ENCODE measurements at regions not wholly inside any gene's neighbourhood (a gene's known extent, or its start where the extent isn't known, plus 50 kb on each side); places are given as distances from the start of the nearest gene placed in this dataset.

DNA sequence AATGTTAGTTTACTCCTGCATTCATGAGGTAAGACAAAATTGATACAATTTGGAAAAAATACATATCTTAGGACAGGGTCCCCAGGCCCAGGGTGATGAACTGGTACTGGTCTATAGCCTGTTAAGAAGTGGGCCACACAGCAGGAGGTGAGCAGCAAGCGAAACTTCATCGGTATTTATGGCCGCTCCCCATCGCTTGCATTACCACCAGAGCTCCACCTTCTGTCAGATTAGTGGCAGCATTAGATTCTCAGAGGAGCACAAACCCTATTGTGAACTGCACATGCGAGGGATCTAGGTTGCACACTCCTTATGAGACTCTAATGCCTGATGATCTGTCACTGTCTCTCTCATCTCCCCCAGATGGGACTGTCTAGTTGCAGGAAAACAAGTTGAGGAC lies 880.6 kb downstream of the MCTP2 start:
- Mint-ChIP-seq H3K4me1 (no peaks in the 10 kb centered on the region), H3K27ac (no peak overlapping the region), H3K4me3 (no peak overlapping the region), H3K9me3 (peaks cover 5% of the 10 kb centered on the region; the same call in 1 of the 3 replicates), H3K36me3 (ENCODE audit: low read depth) (peaks cover 3% of the 10 kb centered on the region; the same call in 1 of the 3 replicates), H3K27me3 (ENCODE audit: insufficient read depth, low read depth, poor library complexity) (no peaks in the 10 kb centered on the region)
- no peaks in the 10 kb centered on the region for H3F3A ChIP-seq (replicated peaks; ENCODE audit: low read depth)
- H2AFZ ChIP-seq: no peak overlapping the region
- 0 out of 2 replicates have a peak, but pooled peaks cover 5% of the 10 kb centered on the region for H3K9me2 ChIP-seq (ENCODE audit: insufficient read depth)
- H4K20me1 ChIP-seq (replicated peaks; ENCODE audit: insufficient read depth): no peaks in the 10 kb centered on the region
- H3K36me3 ChIP-seq (ENCODE audit: insufficient read depth): no peaks in the 10 kb centered on the region
- no peak for ATAC-seq
- no peaks in the 10 kb centered on the region for H3K27me3 ChIP-seq (ENCODE audit: insufficient read depth)
- no peaks in the 10 kb centered on the region for H3K4me1 ChIP-seq (ENCODE audit: insufficient read depth)
- no peak overlapping the region for H3K4me3 ChIP-seq
- DNase-seq (ENCODE audit: low spot score): no peak
- no peak overlapping the region for H3K4me2 ChIP-seq
- no peak overlapping the region for H3K27ac ChIP-seq (ENCODE audit: low read depth)
- TF ChIP-seq, protein P1, sequence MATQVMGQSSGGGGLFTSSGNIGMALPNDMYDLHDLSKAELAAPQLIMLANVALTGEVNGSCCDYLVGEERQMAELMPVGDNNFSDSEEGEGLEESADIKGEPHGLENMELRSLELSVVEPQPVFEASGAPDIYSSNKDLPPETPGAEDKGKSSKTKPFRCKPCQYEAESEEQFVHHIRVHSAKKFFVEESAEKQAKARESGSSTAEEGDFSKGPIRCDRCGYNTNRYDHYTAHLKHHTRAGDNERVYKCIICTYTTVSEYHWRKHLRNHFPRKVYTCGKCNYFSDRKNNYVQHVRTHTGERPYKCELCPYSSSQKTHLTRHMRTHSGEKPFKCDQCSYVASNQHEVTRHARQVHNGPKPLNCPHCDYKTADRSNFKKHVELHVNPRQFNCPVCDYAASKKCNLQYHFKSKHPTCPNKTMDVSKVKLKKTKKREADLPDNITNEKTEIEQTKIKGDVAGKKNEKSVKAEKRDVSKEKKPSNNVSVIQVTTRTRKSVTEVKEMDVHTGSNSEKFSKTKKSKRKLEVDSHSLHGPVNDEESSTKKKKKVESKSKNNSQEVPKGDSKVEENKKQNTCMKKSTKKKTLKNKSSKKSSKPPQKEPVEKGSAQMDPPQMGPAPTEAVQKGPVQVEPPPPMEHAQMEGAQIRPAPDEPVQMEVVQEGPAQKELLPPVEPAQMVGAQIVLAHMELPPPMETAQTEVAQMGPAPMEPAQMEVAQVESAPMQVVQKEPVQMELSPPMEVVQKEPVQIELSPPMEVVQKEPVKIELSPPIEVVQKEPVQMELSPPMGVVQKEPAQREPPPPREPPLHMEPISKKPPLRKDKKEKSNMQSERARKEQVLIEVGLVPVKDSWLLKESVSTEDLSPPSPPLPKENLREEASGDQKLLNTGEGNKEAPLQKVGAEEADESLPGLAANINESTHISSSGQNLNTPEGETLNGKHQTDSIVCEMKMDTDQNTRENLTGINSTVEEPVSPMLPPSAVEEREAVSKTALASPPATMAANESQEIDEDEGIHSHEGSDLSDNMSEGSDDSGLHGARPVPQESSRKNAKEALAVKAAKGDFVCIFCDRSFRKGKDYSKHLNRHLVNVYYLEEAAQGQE (IDR thresholded peaks at IDR 0.05; ENCODE audit: unreplicated experiment): no peak
- TF ChIP-seq EZH2 (IDR thresholded peaks at IDR 0.05; ENCODE audit: low read depth, unreplicated experiment): no peak
- no peak for TF ChIP-seq ETS1 (IDR thresholded peaks at IDR 0.05)
- TF ChIP-seq ZNF114 (CRISPR knock-in tag; IDR thresholded peaks at IDR 0.05): no peak
- no peaks in the 10 kb centered on the region for H3K79me2 ChIP-seq (replicated peaks; ENCODE audit: insufficient read depth)

DNA sequence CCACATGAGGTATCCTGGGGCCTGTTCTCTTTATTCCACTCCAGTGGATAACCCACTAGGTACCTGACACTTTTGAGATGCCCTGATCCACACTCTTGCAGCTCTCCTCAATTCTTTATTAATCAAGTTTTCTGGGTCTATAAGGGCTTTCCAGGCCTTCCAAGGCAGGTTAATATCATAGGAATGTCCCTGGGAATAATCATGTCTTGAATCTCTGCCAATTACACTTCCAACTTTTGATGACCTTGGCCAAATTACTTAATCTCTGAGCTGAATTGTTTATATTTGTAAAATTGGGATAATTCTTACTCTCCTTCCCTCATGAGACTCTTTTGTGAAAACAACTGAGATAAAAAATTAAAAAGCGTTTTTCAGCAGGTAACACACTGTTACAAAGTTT lies 881.7 kb downstream of the MCTP2 start:
- Histone ChIP-seq H3K27me3 (ENCODE audit: insufficient read depth) (no peaks in the 10 kb centered on the region), H3K79me2 (replicated peaks; ENCODE audit: insufficient read depth) (no peaks in the 10 kb centered on the region), H3K9me2 (ENCODE audit: insufficient read depth) (0 out of 2 replicates have a peak, but pooled peaks cover 5% of the 10 kb centered on the region), H3K4me2 (no peak overlapping the region), H3K27ac (ENCODE audit: low read depth) (no peak overlapping the region), H2AFZ (no peak overlapping the region), H3K4me1 (ENCODE audit: insufficient read depth) (no peaks in the 10 kb centered on the region), H3K4me3 (no peak overlapping the region), H3F3A (replicated peaks; ENCODE audit: low read depth) (no peaks in the 10 kb centered on the region), H3K36me3 (ENCODE audit: insufficient read depth) (no peaks in the 10 kb centered on the region), H4K20me1 (replicated peaks; ENCODE audit: insufficient read depth) (no peaks in the 10 kb centered on the region)
- Mint-ChIP-seq H3K27ac (no peak overlapping the region), H3K27me3 (ENCODE audit: insufficient read depth, low read depth, poor library complexity) (peaks cover 1% of the 10 kb centered on the region), H3K9me3 (peaks cover 5% of the 10 kb centered on the region; the same call in 1 of the 3 replicates), H3K4me3 (no peak overlapping the region), H3K36me3 (ENCODE audit: low read depth) (peaks cover 3% of the 10 kb centered on the region; the same call in 1 of the 3 replicates), H3K4me1 (no peaks in the 10 kb centered on the region)
- no peak for DNase-seq (ENCODE audit: low spot score)
- no peak for ATAC-seq
- TF ChIP-seq ZNF331 (CRISPR knock-in tag; IDR thresholded peaks at IDR 0.05; ENCODE audit: low read depth): no peak
- TF ChIP-seq CREB1 (CRISPR knock-in tag; IDR thresholded peaks at IDR 0.05; ENCODE audit: low read depth): no peak
- TF ChIP-seq JUNB (IDR thresholded peaks at IDR 0.05; ENCODE audit: unreplicated experiment): no peak
- TF ChIP-seq POLR2AphosphoS5 (IDR thresholded peaks at IDR 0.05; ENCODE audit: low read depth): no peak
- TF ChIP-seq ZNF114 (CRISPR knock-in tag; IDR thresholded peaks at IDR 0.05): no peak
- no peak for TF ChIP-seq STAT1 (IDR thresholded peaks at IDR 0.05; ENCODE audit: unreplicated experiment)
- TF ChIP-seq EZH2phosphoT487 (IDR thresholded peaks at IDR 0.05; ENCODE audit: unreplicated experiment): no peak
- no peak for TF ChIP-seq EZH2 (IDR thresholded peaks at IDR 0.05; ENCODE audit: low read depth, unreplicated experiment)
- TF ChIP-seq, protein P2, sequence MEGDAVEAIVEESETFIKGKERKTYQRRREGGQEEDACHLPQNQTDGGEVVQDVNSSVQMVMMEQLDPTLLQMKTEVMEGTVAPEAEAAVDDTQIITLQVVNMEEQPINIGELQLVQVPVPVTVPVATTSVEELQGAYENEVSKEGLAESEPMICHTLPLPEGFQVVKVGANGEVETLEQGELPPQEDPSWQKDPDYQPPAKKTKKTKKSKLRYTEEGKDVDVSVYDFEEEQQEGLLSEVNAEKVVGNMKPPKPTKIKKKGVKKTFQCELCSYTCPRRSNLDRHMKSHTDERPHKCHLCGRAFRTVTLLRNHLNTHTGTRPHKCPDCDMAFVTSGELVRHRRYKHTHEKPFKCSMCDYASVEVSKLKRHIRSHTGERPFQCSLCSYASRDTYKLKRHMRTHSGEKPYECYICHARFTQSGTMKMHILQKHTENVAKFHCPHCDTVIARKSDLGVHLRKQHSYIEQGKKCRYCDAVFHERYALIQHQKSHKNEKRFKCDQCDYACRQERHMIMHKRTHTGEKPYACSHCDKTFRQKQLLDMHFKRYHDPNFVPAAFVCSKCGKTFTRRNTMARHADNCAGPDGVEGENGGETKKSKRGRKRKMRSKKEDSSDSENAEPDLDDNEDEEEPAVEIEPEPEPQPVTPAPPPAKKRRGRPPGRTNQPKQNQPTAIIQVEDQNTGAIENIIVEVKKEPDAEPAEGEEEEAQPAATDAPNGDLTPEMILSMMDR (conservative IDR thresholded peaks at IDR 0.05; ENCODE audit: low read depth in 2 of 2): no peak
- TF ChIP-seq NANOG (IDR thresholded peaks at IDR 0.05; ENCODE audit: borderline replicate concordance): no peak
